ENCODE measurements at regions not wholly inside any gene's neighbourhood (a gene's known extent, or its start where the extent isn't known, plus 50 kb on each side); places are given as distances from the start of the nearest gene placed in this dataset.
A peak's percentile ranks its signal among the peaks of the same experiment; 100 is the strongest.

- H3K27ac Mint-ChIP-seq (ENCODE audit: unreplicated experiment), result no peak overlapping the region
Measured at GRCh38 chr12:84696281-84696680, 216.3 kb downstream of the SLC6A15 start.

GRCh38 chr12:84694116-84694515 lies 218.5 kb downstream of the SLC6A15 start:
- Mint-ChIP-seq H3K4me1 (ENCODE audit: low read depth, unreplicated experiment) (peaks cover 8% of the 10 kb centered on the region), H3K9me3 (ENCODE audit: unreplicated experiment) (no peaks in the 10 kb centered on the region), H3K27me3 (ENCODE audit: unreplicated experiment) (no peaks in the 10 kb centered on the region), H3K4me3 (ENCODE audit: unreplicated experiment) (no peak overlapping the region), H3K36me3 (ENCODE audit: unreplicated experiment) (no peaks in the 10 kb centered on the region), H3K27ac (ENCODE audit: unreplicated experiment) (no peak overlapping the region)
- TF ChIP-seq CTCF (IDR thresholded peaks at IDR 0.05; ENCODE audit: partially characterized antibody, unreplicated experiment), result no peak
- DNase-seq, result no peak

More at GRCh38 chr12:84696281-84696680, 216.3 kb downstream of the SLC6A15 start:
- no peak for TF ChIP-seq CTCF (IDR thresholded peaks at IDR 0.05; ENCODE audit: partially characterized antibody, unreplicated experiment)
- peaks cover 6% of the 10 kb centered on the region for H3K4me1 Mint-ChIP-seq (ENCODE audit: low read depth, unreplicated experiment)
- no peaks in the 10 kb centered on the region for H3K36me3 Mint-ChIP-seq (ENCODE audit: unreplicated experiment)
- DNase-seq, result no peak
- H3K4me3 Mint-ChIP-seq (ENCODE audit: unreplicated experiment), result no peak overlapping the region
- no peaks in the 10 kb centered on the region for H3K9me3 Mint-ChIP-seq (ENCODE audit: unreplicated experiment)
- no peaks in the 10 kb centered on the region for H3K27me3 Mint-ChIP-seq (ENCODE audit: unreplicated experiment)

- Mint-ChIP-seq H3K4me3 (ENCODE audit: unreplicated experiment) (no peak overlapping the region), H3K36me3 (ENCODE audit: unreplicated experiment) (no peaks in the 10 kb centered on the region), H3K4me1 (ENCODE audit: low read depth, unreplicated experiment) (peaks cover 8% of the 10 kb centered on the region), H3K27ac (ENCODE audit: unreplicated experiment) (no peak overlapping the region), H3K9me3 (ENCODE audit: unreplicated experiment) (no peaks in the 10 kb centered on the region), H3K27me3 (ENCODE audit: unreplicated experiment) (no peaks in the 10 kb centered on the region)
- TF ChIP-seq CTCF (IDR thresholded peaks at IDR 0.05; ENCODE audit: partially characterized antibody, unreplicated experiment), result no peak
- no peak for DNase-seq
Measured at GRCh38 chr12:84692071-84692470, 220.5 kb downstream of the SLC6A15 start.

GRCh38 chr12:84691266-84691665 lies 221.3 kb downstream of the SLC6A15 start:
- DNase-seq, result no peak
- no peak for TF ChIP-seq CTCF (IDR thresholded peaks at IDR 0.05; ENCODE audit: partially characterized antibody, unreplicated experiment)
- H3K27ac Mint-ChIP-seq (ENCODE audit: unreplicated experiment), result no peak overlapping the region
- no peaks in the 10 kb centered on the region for H3K9me3 Mint-ChIP-seq (ENCODE audit: unreplicated experiment)
- peaks cover 6% of the 10 kb centered on the region for H3K4me1 Mint-ChIP-seq (ENCODE audit: low read depth, unreplicated experiment)
- H3K4me3 Mint-ChIP-seq (ENCODE audit: unreplicated experiment), result no peak overlapping the region
- no peaks in the 10 kb centered on the region for H3K36me3 Mint-ChIP-seq (ENCODE audit: unreplicated experiment)
- H3K27me3 Mint-ChIP-seq (ENCODE audit: unreplicated experiment), result no peaks in the 10 kb centered on the region

- no peaks in the 10 kb centered on the region for H3K9me3 Mint-ChIP-seq (ENCODE audit: unreplicated experiment)
- no peak for DNase-seq
- no peak overlapping the region for H3K27ac Mint-ChIP-seq (ENCODE audit: unreplicated experiment)
- no peaks in the 10 kb centered on the region for H3K36me3 Mint-ChIP-seq (ENCODE audit: unreplicated experiment)
- H3K27me3 Mint-ChIP-seq (ENCODE audit: unreplicated experiment), result no peaks in the 10 kb centered on the region
- H3K4me3 Mint-ChIP-seq (ENCODE audit: unreplicated experiment), result peak overlapping the region; percentile 45
- H3K4me1 Mint-ChIP-seq (ENCODE audit: low read depth, unreplicated experiment), result peaks cover 4% of the 10 kb centered on the region
- TF ChIP-seq CTCF (IDR thresholded peaks at IDR 0.05; ENCODE audit: partially characterized antibody, unreplicated experiment), result no peak
Measured at GRCh38 chr12:84689638-84690037, 223.0 kb downstream of the SLC6A15 start.

Data from glutamatergic neuron (in vitro differentiated cells).